ENCODE measurements at regions not wholly inside any gene's neighbourhood (a gene's known extent, or its start where the extent isn't known, plus 50 kb on each side); places are given as distances from the start of the nearest gene placed in this dataset.

DNA sequence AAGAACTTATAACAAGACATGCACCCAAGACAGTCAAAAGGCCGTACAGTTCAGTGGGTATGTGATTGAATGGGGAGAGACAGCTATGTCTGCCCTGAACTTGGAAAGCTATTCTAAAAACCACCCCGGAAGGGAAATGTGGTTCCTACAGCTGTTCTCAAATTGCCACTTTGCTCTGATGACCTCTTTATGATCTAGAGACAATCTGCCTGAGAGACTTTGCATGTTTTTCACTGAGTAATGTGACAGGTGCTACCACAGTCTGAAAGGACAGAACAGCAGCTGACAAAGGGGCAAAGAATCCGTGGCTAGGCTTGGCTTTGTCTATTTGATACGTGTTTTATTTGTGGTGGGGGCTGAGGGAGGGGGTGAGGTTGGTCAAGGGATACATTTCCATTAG is 148.3 kb upstream of the NPHP3 start:
- ChIA-PET RAD21 (ENCODE audit: low non-redundant PET in 1 of 2, low total read pairs in 2 of 2, uncharacterized antibody in 2 of 2, unreplicated experiment in 2 of 2) (no interaction called here), CTCF (no interaction called here), POLR2A (no interaction called here)
- no peak overlapping the region for H3K4me2 ChIP-seq (ENCODE audit: low read length)
- no peaks in the 10 kb centered on the region for H3K79me2 ChIP-seq (ENCODE audit: insufficient read depth, low read length)
- DNase-seq (ENCODE audit: low read depth, low spot score) (no peak), ATAC-seq (no peak)
- H3K4me1 ChIP-seq (ENCODE audit: control insufficient read depth in 1 of 2, insufficient read depth in 2 of 2, low read length in 2 of 2) = no peaks in the 10 kb centered on the region
- peaks cover 41% of the 10 kb centered on the region for H3K27me3 ChIP-seq (ENCODE audit: insufficient read depth, low read length)
- H4K20me1 ChIP-seq (ENCODE audit: insufficient read depth) = no peaks in the 10 kb centered on the region
- H3K4me3 ChIP-seq (replicated peaks in 1 of 2; ENCODE audit: low read depth in 1 of 2, low read length in 2 of 2) = no peak overlapping the region
- H3K9me2 ChIP-seq (ENCODE audit: insufficient read depth) = no peaks in the 10 kb centered on the region
- H2AFZ ChIP-seq (ENCODE audit: low read depth, low read length, poor library complexity, severe bottlenecking) = no peak overlapping the region
- TF ChIP-seq CTCF (IDR thresholded peaks at IDR 0.05 in 2 of 3, conservative IDR thresholded peaks at IDR 0.05 in 1 of 3; ENCODE audit: borderline replicate concordance in 1 of 3, insufficient read depth in 1 of 3, low read depth in 2 of 3, low read length in 2 of 3) (no peak), RAD21 (IDR thresholded peaks at IDR 0.05; ENCODE audit: low read depth) (no peak), YY1 (IDR thresholded peaks at IDR 0.05; ENCODE audit: extremely low read depth, insufficient replicate concordance, low read depth, low read length) (no peak), ATF3 (IDR thresholded peaks at IDR 0.05) (no peak), FOSL1 (IDR thresholded peaks at IDR 0.05; ENCODE audit: low read depth) (no peak), ZFX (IDR thresholded peaks at IDR 0.05) (no peak)
- no TSS peak for BruUV-seq (replicated peaks)
- intact Hi-C loops (cut with micrococcal nuclease) = no loop called here
- H3K36me3 ChIP-seq (ENCODE audit: control insufficient read depth in 1 of 2, insufficient read depth in 2 of 2, low read length in 2 of 2) = no peaks in the 10 kb centered on the region
- no peak overlapping the region for H3K9ac ChIP-seq (ENCODE audit: low read length)
- no peaks in the 10 kb centered on the region for H3K9me3 ChIP-seq (ENCODE audit: control insufficient read depth in 1 of 2, insufficient read depth in 1 of 2, low read depth in 1 of 2, low read length in 2 of 2)
- no peak overlapping the region for H3K27ac ChIP-seq (ENCODE audit: low read depth, low read length)

DNA sequence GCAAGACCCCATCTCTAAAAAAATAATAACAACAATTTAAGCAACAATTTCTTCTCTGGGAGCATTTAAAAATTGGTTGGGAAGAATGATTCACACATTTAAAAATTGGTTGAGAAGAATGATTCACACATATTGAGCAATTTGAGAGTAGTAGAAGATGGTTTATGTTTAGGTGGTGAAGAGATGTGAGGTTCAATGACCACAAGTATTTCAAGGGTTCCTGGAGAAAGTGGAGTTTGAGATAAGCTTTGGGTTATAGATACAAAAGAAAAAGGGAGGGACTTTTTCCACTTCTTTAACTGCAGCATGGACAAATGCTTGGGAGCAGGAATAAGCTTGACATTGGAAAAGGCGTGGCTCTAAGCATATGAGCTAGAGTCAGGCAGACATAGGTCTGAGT is 145.7 kb upstream of the NPHP3 start:
- Histone ChIP-seq H3K4me2 (ENCODE audit: low read length) (no peak overlapping the region), H3K79me2 (ENCODE audit: insufficient read depth, low read length) (no peaks in the 10 kb centered on the region), H3K9ac (ENCODE audit: low read length) (no peak overlapping the region), H3K9me3 (ENCODE audit: control insufficient read depth in 1 of 2, insufficient read depth in 1 of 2, low read depth in 1 of 2, low read length in 2 of 2) (no peaks in the 10 kb centered on the region), H3K27ac (ENCODE audit: low read depth, low read length) (no peak overlapping the region), H3K4me1 (ENCODE audit: control insufficient read depth in 1 of 2, insufficient read depth in 2 of 2, low read length in 2 of 2) (no peaks in the 10 kb centered on the region), H3K36me3 (ENCODE audit: control insufficient read depth in 1 of 2, insufficient read depth in 2 of 2, low read length in 2 of 2) (no peaks in the 10 kb centered on the region), H3K27me3 (ENCODE audit: insufficient read depth, low read length) (peaks cover 30% of the 10 kb centered on the region), H3K9me2 (ENCODE audit: insufficient read depth) (no peaks in the 10 kb centered on the region), H3K4me3 (replicated peaks in 1 of 2; ENCODE audit: low read depth in 1 of 2, low read length in 2 of 2) (no peak overlapping the region), H2AFZ (ENCODE audit: low read depth, low read length, poor library complexity, severe bottlenecking) (no peak overlapping the region), H4K20me1 (ENCODE audit: insufficient read depth) (no peaks in the 10 kb centered on the region)
- ATAC-seq (no peak), DNase-seq (ENCODE audit: low read depth, low spot score) (no peak)
- POLR2A ChIA-PET = no interaction called here
- BruUV-seq (replicated peaks) = no TSS peak
- TF ChIP-seq ZNF274 (IDR thresholded peaks at IDR 0.05; ENCODE audit: low read depth, low read length) (no peak), EGR1 (IDR thresholded peaks at IDR 0.05; ENCODE audit: low read depth) (no peak), MAX (IDR thresholded peaks at IDR 0.05) (no peak), SIN3A (IDR thresholded peaks at IDR 0.05; ENCODE audit: low read depth) (no peak), POLR2AphosphoS5 (IDR thresholded peaks at IDR 0.05; ENCODE audit: low read depth, low read length) (no peak)
- intact Hi-C loops (cut with micrococcal nuclease) = no loop called here
- RAD21 ChIA-PET (ENCODE audit: low non-redundant PET in 1 of 2, low total read pairs in 2 of 2, uncharacterized antibody in 2 of 2, unreplicated experiment in 2 of 2) = no interaction called here
- CTCF ChIA-PET = no interaction called here

Data from HCT116 (cell line).